Esophagus squamous epithelium (tissue), 5 donors: ENCODE measurements at regions not wholly inside any gene's neighbourhood (a gene's known extent, or its start where the extent isn't known, plus 50 kb on each side); places are given as distances from the start of the nearest gene placed in this dataset.

Experiments used
- DNase-seq: peaks from one replicate; lab custom pipeline; 2025; lab: John Stamatoyannopoulos, UW
- H3K27ac ChIP-seq, 4 donors: fragments of 200-600 bp; sonication (generic); one replicate each; pipeline ENCODE4 v1.5.1; 2016 to 2019; ENCODE audit warnings: mild to moderate bottlenecking in 1 of 4
- H3K27me3 ChIP-seq, 4 donors: fragments of 200-600 bp; sonication (generic); 1 replicate in 3 of 4; 2 replicates in 1 of 4; pipeline versions ENCODE4 v1.5.1 to v1.6.0; 2017 to 2021; ENCODE audit warnings: antibody characterized with exemption in 1 of 4
- H3K36me3 ChIP-seq, 3 donors: fragments of 200-600 bp; sonication (generic); one replicate each; pipeline ENCODE4 v1.5.1; 2016 to 2019
- H3K4me1 ChIP-seq, 3 donors: fragments of 200-600 bp; sonication (generic); one replicate each; pipeline ENCODE4 v1.5.1; 2017 to 2019
- H3K4me3 ChIP-seq, 4 donors: fragments of 200-600 bp; sonication (generic); 1 replicate in 3 of 4; 2 replicates in 1 of 4; pipeline ENCODE4 v1.5.1; 2016 to 2019; ENCODE audit warnings: mild to moderate bottlenecking in 2 of 4, moderate library complexity in 1 of 4
- H3K9me3 ChIP-seq, 3 donors: fragments of 200-600 bp; sonication (generic); one replicate each; pipeline ENCODE4 v1.5.1; 2016 to 2019
- CTCF ChIP-seq, 6 experiments: fragments of 450-650 bp in 4 of 6; fragments of 200-600 bp in 2 of 6; sonication (generic) in 2 of 6; IDR thresholded peaks; one replicate each; pipeline ENCODE4 v1.5.1; 2016 to 2019; ENCODE audit warnings: antibody characterized with exemption in 6 of 6, mild to moderate bottlenecking in 4 of 6, moderate library complexity in 4 of 6
- POLR2A ChIP-seq, 4 donors: fragments of 450-650 bp; IDR thresholded peaks; one replicate each; pipeline ENCODE4 v1.6.1; 2017; ENCODE audit warnings: antibody characterized with exemption in 4 of 4, mild to moderate bottlenecking in 4 of 4, moderate library complexity in 3 of 4
- WGBS, 2 donors: methylation state at CpG; one replicate each; pipeline ENCODE4 v1.1.5; 2018; 5-methylcytosine and 5-hydroxymethylcytosine counted together
- intact Hi-C: fragments of 100-400 bp; cut with DNase I; formaldehyde crosslinking; loops from one replicate; pipeline ENCODE4 v1.15.0; 2022
- donor health status: DM: yes; HTN: yes; CAD: no.

DNA sequence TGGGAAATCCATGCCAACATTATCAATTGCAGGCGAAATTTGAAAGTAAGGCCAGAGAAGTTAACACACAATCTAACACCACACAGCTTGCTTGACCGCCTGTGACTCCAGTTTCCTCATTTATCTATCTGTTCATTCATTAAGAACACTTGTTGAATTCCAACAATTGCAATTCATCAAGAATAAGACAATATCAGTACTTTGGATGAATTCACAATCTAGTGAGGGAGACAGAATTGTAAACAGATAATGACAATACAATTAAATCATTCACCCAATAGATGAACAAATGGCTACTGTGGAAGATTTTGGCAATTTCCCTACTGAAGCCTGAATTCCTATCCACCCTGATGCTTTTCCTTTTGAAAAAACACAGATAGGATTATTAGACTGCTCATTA lies 181.6 kb downstream of the TRIM36 start:
- no peaks in the 10 kb centered on the region for H3K4me1 ChIP-seq
- intact Hi-C loops, result no loop called here
- 57 to 74% methylated on average over 2 of the region's 2 CpGs for WGBS, 2 donors
- H3K9me3 ChIP-seq, result no peaks in the 10 kb centered on the region
- H3K4me3 ChIP-seq, result no peak overlapping the region
- TF ChIP-seq POLR2A (IDR thresholded peaks at IDR 0.05) (no peak), CTCF (IDR thresholded peaks at IDR 0.05) (no peak)
- H3K27me3 ChIP-seq, result no peaks in the 10 kb centered on the region
- H3K36me3 ChIP-seq, result no peaks in the 10 kb centered on the region
- no peak for DNase-seq
- no peak overlapping the region for H3K27ac ChIP-seq

GRCh38 chr5:114984796-114985195 lies 184.9 kb downstream of the TRIM36 start:
- no peaks in the 10 kb centered on the region for H3K4me1 ChIP-seq
- WGBS, 2 donors, result 77 to 93% methylated on average over 2 of the region's 2 CpGs
- TF ChIP-seq CTCF (IDR thresholded peaks at IDR 0.05), result no peak
- TF ChIP-seq POLR2A (IDR thresholded peaks at IDR 0.05), result no peak
- no peak overlapping the region for H3K27ac ChIP-seq
- H3K4me3 ChIP-seq, result no peak overlapping the region
- no peaks in the 10 kb centered on the region for H3K9me3 ChIP-seq
- no peaks in the 10 kb centered on the region for H3K27me3 ChIP-seq
- no peaks in the 10 kb centered on the region for H3K36me3 ChIP-seq
- intact Hi-C loops, result no loop called here
- DNase-seq, result no peak

GRCh38 chr5:114981111-114981510 lies 188.6 kb downstream of the TRIM36 start:
- 48 to 63% methylated on average over 3 of the region's 3 CpGs for WGBS, 2 donors
- intact Hi-C loops, result no loop called here
- Histone ChIP-seq H3K4me1 (no peaks in the 10 kb centered on the region), H3K27me3 (no peaks in the 10 kb centered on the region), H3K9me3 (no peaks in the 10 kb centered on the region), H3K27ac (no peak overlapping the region), H3K36me3 (no peaks in the 10 kb centered on the region), H3K4me3 (no peak overlapping the region)
- no peak for DNase-seq
- no peak for TF ChIP-seq CTCF (IDR thresholded peaks at IDR 0.05)
- no peak for TF ChIP-seq POLR2A (IDR thresholded peaks at IDR 0.05)

GRCh38 chr5:114977979-114978573 lies 191.6 kb downstream of the TRIM36 start:
- no peak overlapping the region for H3K4me3 ChIP-seq
- 76 to 83% methylated on average over 4 of the region's 4 CpGs for WGBS, 2 donors
- no peak overlapping the region for H3K27ac ChIP-seq
- no peaks in the 10 kb centered on the region for H3K36me3 ChIP-seq
- no peaks in the 10 kb centered on the region for H3K27me3 ChIP-seq
- H3K4me1 ChIP-seq, result no peaks in the 10 kb centered on the region
- H3K9me3 ChIP-seq, result no peaks in the 10 kb centered on the region
- TF ChIP-seq POLR2A (IDR thresholded peaks at IDR 0.05) (no peak), CTCF (IDR thresholded peaks at IDR 0.05) (no peak)
- DNase-seq, result no peak
- intact Hi-C loops, result no loop called here

- intact Hi-C loops, result no loop called here
- Histone ChIP-seq H3K4me3 (no peak overlapping the region), H3K4me1 (no peaks in the 10 kb centered on the region), H3K27me3 (no peaks in the 10 kb centered on the region), H3K9me3 (no peaks in the 10 kb centered on the region), H3K36me3 (no peaks in the 10 kb centered on the region), H3K27ac (no peak overlapping the region)
- 33 to 52% methylated on average over 1 of the region's 1 CpG for WGBS, 2 donors
- TF ChIP-seq CTCF (IDR thresholded peaks at IDR 0.05) (no peak), POLR2A (IDR thresholded peaks at IDR 0.05) (no peak)
- no peak for DNase-seq
Measured at GRCh38 chr5:114969482-114969881, 200.2 kb downstream of the TRIM36 start.
